Panc1 (cell line): ENCODE measurements at regions not wholly inside any gene's neighbourhood (a gene's known extent, or its start where the extent isn't known, plus 50 kb on each side); places are given as distances from the start of the nearest gene placed in this dataset.

Source experiments
- CTCF ChIP-seq: fragments of 450-650 bp; IDR thresholded peaks from 2 replicates; pipeline ENCODE4 v1.5.1; 2017; ENCODE audit warnings: mild to moderate bottlenecking
- POLR2AphosphoS5 ChIP-seq: IDR thresholded peaks from 2 replicates; pipeline ENCODE4 v1.6.1; 2012; ENCODE audit warnings: mild to moderate bottlenecking, low read depth, low read length, moderate library complexity
- SIN3A ChIP-seq: IDR thresholded peaks from 2 replicates; pipeline ENCODE4 v1.6.1; 2012; ENCODE audit warnings: low read depth, mild to moderate bottlenecking, low read length, moderate library complexity, borderline replicate concordance; ENCODE audit not compliant: insufficient read depth
- TCF7L2 ChIP-seq: IDR thresholded peaks from 2 replicates; pipeline ENCODE4 v1.6.1; 2011; ENCODE audit warnings: mild to moderate bottlenecking, low read depth, low read length, inconsistent platforms
- TF ChIP-seq, protein P1 (sequence below), 2 experiments: IDR thresholded peaks; 2 replicates each; pipeline ENCODE4 v1.6.1; 2011 to 2012; ENCODE audit warnings: low read depth in 2 of 2, control low read depth in 1 of 2, low read length in 1 of 2, mild to moderate bottlenecking in 1 of 2, moderate library complexity in 1 of 2; ENCODE audit not compliant: insufficient read depth in 1 of 2

DNA sequence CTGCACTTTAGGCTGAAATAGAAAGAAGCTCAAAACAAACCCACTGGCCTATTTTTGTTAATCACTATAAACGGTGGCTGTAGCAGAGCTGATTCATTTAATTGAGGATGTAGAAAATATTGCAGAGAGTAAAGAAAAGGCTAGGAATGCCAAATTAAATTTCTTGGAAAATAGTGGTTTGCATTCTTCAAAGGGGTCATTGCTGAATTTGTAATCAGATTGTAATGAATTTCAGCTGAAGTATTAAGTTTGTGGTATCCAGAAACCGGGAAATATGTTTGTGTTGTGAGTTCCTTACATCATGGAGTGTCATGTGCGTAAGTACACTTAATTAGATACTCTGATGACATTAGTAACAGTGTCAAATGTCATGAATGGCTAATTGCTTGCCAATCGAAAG, 203.0 kb downstream of the SAMD5 start:
- TF ChIP-seq CTCF (no peak), POLR2AphosphoS5 (no peak), TCF7L2 (no peak), SIN3A (no peak)
- TF ChIP-seq, protein P1, sequence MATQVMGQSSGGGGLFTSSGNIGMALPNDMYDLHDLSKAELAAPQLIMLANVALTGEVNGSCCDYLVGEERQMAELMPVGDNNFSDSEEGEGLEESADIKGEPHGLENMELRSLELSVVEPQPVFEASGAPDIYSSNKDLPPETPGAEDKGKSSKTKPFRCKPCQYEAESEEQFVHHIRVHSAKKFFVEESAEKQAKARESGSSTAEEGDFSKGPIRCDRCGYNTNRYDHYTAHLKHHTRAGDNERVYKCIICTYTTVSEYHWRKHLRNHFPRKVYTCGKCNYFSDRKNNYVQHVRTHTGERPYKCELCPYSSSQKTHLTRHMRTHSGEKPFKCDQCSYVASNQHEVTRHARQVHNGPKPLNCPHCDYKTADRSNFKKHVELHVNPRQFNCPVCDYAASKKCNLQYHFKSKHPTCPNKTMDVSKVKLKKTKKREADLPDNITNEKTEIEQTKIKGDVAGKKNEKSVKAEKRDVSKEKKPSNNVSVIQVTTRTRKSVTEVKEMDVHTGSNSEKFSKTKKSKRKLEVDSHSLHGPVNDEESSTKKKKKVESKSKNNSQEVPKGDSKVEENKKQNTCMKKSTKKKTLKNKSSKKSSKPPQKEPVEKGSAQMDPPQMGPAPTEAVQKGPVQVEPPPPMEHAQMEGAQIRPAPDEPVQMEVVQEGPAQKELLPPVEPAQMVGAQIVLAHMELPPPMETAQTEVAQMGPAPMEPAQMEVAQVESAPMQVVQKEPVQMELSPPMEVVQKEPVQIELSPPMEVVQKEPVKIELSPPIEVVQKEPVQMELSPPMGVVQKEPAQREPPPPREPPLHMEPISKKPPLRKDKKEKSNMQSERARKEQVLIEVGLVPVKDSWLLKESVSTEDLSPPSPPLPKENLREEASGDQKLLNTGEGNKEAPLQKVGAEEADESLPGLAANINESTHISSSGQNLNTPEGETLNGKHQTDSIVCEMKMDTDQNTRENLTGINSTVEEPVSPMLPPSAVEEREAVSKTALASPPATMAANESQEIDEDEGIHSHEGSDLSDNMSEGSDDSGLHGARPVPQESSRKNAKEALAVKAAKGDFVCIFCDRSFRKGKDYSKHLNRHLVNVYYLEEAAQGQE (IDR thresholded peaks at IDR 0.05; ENCODE audit: insufficient read depth in 1 of 2, low read depth in 2 of 2, low read length in 1 of 2), result no peak
